ENCODE measurements at regions not wholly inside any gene's neighbourhood (a gene's known extent, or its start where the extent isn't known, plus 50 kb on each side); places are given as distances from the start of the nearest gene placed in this dataset.

DNA sequence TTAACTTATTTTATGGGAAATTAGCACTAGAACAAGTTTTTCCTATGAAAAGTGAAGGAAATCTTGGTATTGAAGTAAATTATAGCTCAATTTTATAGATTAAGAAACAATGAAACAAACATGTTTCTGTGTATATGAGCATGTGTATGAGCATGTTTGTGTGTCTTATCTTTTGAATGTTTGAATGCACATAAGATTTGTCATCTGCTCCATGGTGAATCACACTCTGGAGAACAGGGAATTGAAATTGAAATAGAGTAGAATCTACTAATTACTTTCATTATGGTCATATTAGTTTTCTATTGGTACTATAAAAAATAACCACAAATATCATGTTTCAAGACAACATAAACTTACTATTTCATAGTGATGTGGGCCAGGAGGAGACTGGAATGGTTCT, 646.6 kb downstream of the OTOL1 start:
- TF ChIP-seq, protein P1, sequence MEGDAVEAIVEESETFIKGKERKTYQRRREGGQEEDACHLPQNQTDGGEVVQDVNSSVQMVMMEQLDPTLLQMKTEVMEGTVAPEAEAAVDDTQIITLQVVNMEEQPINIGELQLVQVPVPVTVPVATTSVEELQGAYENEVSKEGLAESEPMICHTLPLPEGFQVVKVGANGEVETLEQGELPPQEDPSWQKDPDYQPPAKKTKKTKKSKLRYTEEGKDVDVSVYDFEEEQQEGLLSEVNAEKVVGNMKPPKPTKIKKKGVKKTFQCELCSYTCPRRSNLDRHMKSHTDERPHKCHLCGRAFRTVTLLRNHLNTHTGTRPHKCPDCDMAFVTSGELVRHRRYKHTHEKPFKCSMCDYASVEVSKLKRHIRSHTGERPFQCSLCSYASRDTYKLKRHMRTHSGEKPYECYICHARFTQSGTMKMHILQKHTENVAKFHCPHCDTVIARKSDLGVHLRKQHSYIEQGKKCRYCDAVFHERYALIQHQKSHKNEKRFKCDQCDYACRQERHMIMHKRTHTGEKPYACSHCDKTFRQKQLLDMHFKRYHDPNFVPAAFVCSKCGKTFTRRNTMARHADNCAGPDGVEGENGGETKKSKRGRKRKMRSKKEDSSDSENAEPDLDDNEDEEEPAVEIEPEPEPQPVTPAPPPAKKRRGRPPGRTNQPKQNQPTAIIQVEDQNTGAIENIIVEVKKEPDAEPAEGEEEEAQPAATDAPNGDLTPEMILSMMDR (conservative IDR thresholded peaks at IDR 0.05; ENCODE audit: low read depth, low read length) = no peak
- no peak for TF ChIP-seq EZH2 (IDR thresholded peaks at IDR 0.05; ENCODE audit: low read length, unreplicated experiment)
